CD1c-positive myeloid dendritic cell (primary cell): ENCODE measurements at regions not wholly inside any gene's neighbourhood (a gene's known extent, or its start where the extent isn't known, plus 50 kb on each side); places are given as distances from the start of the nearest gene placed in this dataset.
"Not testable (repeated sequence)": the region's sequence is repeated elsewhere in the genome, so short reads cannot be mapped to it uniquely, and the experiment has no call there.

Experiments
- DNase-seq: peaks from one replicate; pipeline ENCODE4 v3.0.0-alpha.2; 2016; ENCODE audit errors: extremely low spot score

GRCh38 chr16:29578898-29579297 is 72.7 kb upstream of the NPIPB12 start:
- not testable (repeated sequence) for DNase-seq

GRCh38 chr16:29581764-29582163 is 75.6 kb upstream of the NPIPB12 start:
- DNase-seq = not testable (repeated sequence)

GRCh38 chr16:29591919-29592318 is 71.1 kb upstream of the SPN start:
- DNase-seq = not testable (repeated sequence)

- peak; percentile 79 for DNase-seq
Measured at GRCh38 chr16:29594269-29594925, 68.7 kb upstream of the SPN start.

- DNase-seq = peak; percentile 92
Measured at GRCh38 chr16:29594926-29595838, 67.9 kb upstream of the SPN start.

- not testable (repeated sequence) for DNase-seq
Measured at GRCh38 chr16:29597030-29597429, 66.0 kb upstream of the SPN start.

- peak; percentile 58 for DNase-seq
Measured at GRCh38 chr16:29600111-29601000, 62.7 kb upstream of the SPN start.

GRCh38 chr16:29602247-29602625 is 60.8 kb upstream of the SPN start:
- DNase-seq = not testable (repeated sequence)

- DNase-seq = not testable (repeated sequence)
Measured at GRCh38 chr16:29602683-29603088, 60.4 kb upstream of the SPN start.

- not testable (repeated sequence) for DNase-seq
Measured at GRCh38 chr16:29604631-29605549, 58.2 kb upstream of the SPN start.

GRCh38 chr16:29605593-29606205 is 57.3 kb upstream of the SPN start:
- DNase-seq = not testable (repeated sequence)

- peak; percentile 34 for DNase-seq
Measured at GRCh38 chr16:29606669-29607427, 56.2 kb upstream of the SPN start.

- not testable (repeated sequence) for DNase-seq
Measured at GRCh38 chr16:29607428-29607823, 55.6 kb upstream of the SPN start.

- not testable (repeated sequence) for DNase-seq
Measured at GRCh38 chr16:29612381-29613306, 50.4 kb upstream of the SPN start.
